PC-9 (cell line): ENCODE measurements at regions not wholly inside any gene's neighbourhood (a gene's known extent, or its start where the extent isn't known, plus 50 kb on each side); places are given as distances from the start of the nearest gene placed in this dataset.

ENCODE experiments used
- BruUV-seq: library from RNA; stranded (reverse); fragments of 400-500 nt; replicated peaks from 2 replicates; lab custom pipeline; 2021; lab: Mats Ljungman, UMichigan
- CTCF ChIA-PET: fragments of 300-600 bp; sonication (Branson Sonifier 250); formaldehyde crosslinking; loops from one replicate; lab custom pipeline; 2022; ENCODE audit warnings: antibody characterized with exemption; lab: Charles Lee
- POLR2A ChIA-PET: fragments of 300-600 bp; sonication (Branson Sonifier 250); formaldehyde crosslinking; loops from one replicate; lab custom pipeline; 2022; ENCODE audit warnings: antibody characterized with exemption; ENCODE audit not compliant: unreplicated experiment; lab: Charles Lee
- DNase-seq, 2 experiments: peaks; one replicate each; pipeline versions ENCODE4 v3.0.0 to v3.0.0-alpha.2; 2015 to 2022; ENCODE audit warnings: mixed read lengths in 1 of 2
- H2AFZ ChIP-seq: fragments of 200-600 bp; sonication (generic); 2 replicates; pipeline ENCODE4 v1.8.1; 2017; ENCODE audit warnings: antibody characterized with exemption
- H3F3A ChIP-seq: fragments of 200-600 bp; sonication (generic); 2 replicates; pipeline ENCODE4 v1.8.1; 2017; ENCODE audit warnings: antibody characterized with exemption, mild to moderate bottlenecking, low read depth; ENCODE audit not compliant: insufficient read depth
- H3K27ac ChIP-seq: fragments of 200-600 bp; sonication (generic); 2 replicates; pipeline ENCODE4 v1.6.1; 2016; ENCODE audit warnings: mixed run types
- H3K27me3 ChIP-seq: fragments of 200-600 bp; sonication (generic); 2 replicates; pipeline ENCODE4 v1.6.1; 2016; ENCODE audit warnings: low read depth, mixed run types; ENCODE audit not compliant: insufficient read depth
- H3K36me3 ChIP-seq: fragments of 200-600 bp; sonication (generic); 2 replicates; pipeline ENCODE4 v1.6.1; 2016; ENCODE audit warnings: low read depth, mixed run types
- H3K4me1 ChIP-seq: fragments of 200-600 bp; sonication (generic); replicated peaks from 2 replicates; pipeline ENCODE4 v1.6.1; 2016; ENCODE audit warnings: mixed run types; ENCODE audit not compliant: insufficient read depth
- H3K4me2 ChIP-seq: fragments of 200-600 bp; sonication (generic); 2 replicates; pipeline ENCODE4 v1.6.1; 2017; ENCODE audit warnings: mixed run types
- H3K4me3 ChIP-seq: fragments of 200-600 bp; sonication (generic); 2 replicates; pipeline ENCODE4 v1.6.1; 2016; ENCODE audit warnings: mixed run types
- H3K79me2 ChIP-seq: fragments of 200-600 bp; sonication (generic); 2 replicates; pipeline ENCODE4 v1.6.1; 2017; ENCODE audit warnings: low read depth, mixed run types
- H3K9me2 ChIP-seq: fragments of 200-600 bp; sonication (generic); 2 replicates; pipeline ENCODE4 v1.8.1; 2017; ENCODE audit warnings: mild to moderate bottlenecking; ENCODE audit not compliant: insufficient read depth
- H3K9me3 ChIP-seq: fragments of 200-600 bp; sonication (generic); 2 replicates; pipeline ENCODE4 v1.8.1; 2016; ENCODE audit warnings: low read depth; ENCODE audit not compliant: insufficient read depth
- H4K20me1 ChIP-seq: fragments of 200-600 bp; sonication (generic); 2 replicates; pipeline ENCODE4 v1.8.1; 2017; ENCODE audit not compliant: insufficient read depth
- EZH2 ChIP-seq: fragments of 200-600 bp; sonication (generic); IDR thresholded peaks from 2 replicates; pipeline ENCODE4 v1.8.0; 2017; ENCODE audit warnings: antibody characterized with exemption, low read depth
- intact Hi-C: fragments of 100-400 bp; cut with micrococcal nuclease; formaldehyde crosslinking; loops from one replicate; pipeline ENCODE4 v1.10.0; 2022; ENCODE audit not compliant: unreplicated experiment
- TF ChIP-seq, protein P1 (sequence below): fragments of 200-600 bp; sonication (generic); conservative IDR thresholded peaks from 2 replicates; pipeline ENCODE4 v1.6.1; 2017; ENCODE audit warnings: mixed run types, antibody characterized with exemption, mild to moderate bottlenecking, moderate library complexity

DNA sequence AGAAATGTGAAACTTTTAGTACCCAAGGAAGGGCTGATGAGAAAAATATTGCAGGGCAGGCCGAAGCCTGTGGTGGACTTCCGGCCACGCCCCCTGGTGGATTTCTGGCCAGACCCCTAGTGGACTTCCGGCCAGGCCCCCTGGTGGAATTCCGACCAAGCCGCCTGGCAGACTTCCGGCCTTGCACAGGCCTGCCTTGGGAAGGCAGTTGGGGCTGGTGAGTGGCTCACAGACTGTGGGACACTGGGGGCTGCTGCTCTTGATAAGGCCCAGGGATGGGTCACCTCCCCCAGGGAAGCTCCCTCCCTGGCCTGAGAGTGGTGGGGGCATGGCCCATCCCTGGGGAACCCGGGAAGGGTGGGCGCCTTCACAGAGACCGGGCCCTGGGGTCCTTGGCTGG is 116.4 kb upstream of the MKI67 start:
- DNase-seq, result no peak
- Histone ChIP-seq H3K36me3 (no peaks in the 10 kb centered on the region), H3K79me2 (no peaks in the 10 kb centered on the region), H3F3A (no peaks in the 10 kb centered on the region), H2AFZ (no peak overlapping the region), H3K9me3 (no peaks in the 10 kb centered on the region), H3K9me2 (no peaks in the 10 kb centered on the region), H3K4me2 (no peak overlapping the region), H3K27me3 (peaks cover 13% of the 10 kb centered on the region; the same call in 1 of the 2 replicates), H3K4me1 (no peaks in the 10 kb centered on the region), H4K20me1 (no peaks in the 10 kb centered on the region), H3K27ac (no peak overlapping the region), H3K4me3 (no peak overlapping the region)
- no TSS peak for BruUV-seq
- TF ChIP-seq EZH2, result no peak
- TF ChIP-seq, protein P1, sequence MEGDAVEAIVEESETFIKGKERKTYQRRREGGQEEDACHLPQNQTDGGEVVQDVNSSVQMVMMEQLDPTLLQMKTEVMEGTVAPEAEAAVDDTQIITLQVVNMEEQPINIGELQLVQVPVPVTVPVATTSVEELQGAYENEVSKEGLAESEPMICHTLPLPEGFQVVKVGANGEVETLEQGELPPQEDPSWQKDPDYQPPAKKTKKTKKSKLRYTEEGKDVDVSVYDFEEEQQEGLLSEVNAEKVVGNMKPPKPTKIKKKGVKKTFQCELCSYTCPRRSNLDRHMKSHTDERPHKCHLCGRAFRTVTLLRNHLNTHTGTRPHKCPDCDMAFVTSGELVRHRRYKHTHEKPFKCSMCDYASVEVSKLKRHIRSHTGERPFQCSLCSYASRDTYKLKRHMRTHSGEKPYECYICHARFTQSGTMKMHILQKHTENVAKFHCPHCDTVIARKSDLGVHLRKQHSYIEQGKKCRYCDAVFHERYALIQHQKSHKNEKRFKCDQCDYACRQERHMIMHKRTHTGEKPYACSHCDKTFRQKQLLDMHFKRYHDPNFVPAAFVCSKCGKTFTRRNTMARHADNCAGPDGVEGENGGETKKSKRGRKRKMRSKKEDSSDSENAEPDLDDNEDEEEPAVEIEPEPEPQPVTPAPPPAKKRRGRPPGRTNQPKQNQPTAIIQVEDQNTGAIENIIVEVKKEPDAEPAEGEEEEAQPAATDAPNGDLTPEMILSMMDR, result no peak
- ChIA-PET POLR2A (no interaction called here), CTCF (no interaction called here)
- intact Hi-C loops, result no loop called here

DNA sequence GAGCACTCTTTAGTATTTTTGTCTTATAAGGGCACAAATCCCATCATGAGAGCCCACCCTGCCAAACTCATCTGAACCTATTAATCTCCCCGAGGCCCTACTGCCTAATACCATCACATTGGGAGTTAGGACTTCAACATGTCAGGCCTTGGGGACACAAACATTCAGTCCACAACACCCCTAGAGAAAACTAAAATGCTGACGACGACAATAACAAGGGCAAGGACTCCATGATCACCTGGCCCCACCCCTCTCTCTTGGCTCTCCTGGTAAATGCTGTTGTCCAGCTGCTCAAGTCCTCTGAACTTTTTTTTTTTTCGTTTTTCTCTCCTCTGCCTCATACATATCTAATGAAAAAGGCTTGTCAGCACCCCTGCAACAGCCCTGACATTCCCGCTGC is 118.8 kb upstream of the MKI67 start:
- Histone ChIP-seq H4K20me1 (no peaks in the 10 kb centered on the region), H3K27me3 (peaks cover 13% of the 10 kb centered on the region; the same call in 1 of the 2 replicates), H2AFZ (no peak overlapping the region), H3K9me3 (no peaks in the 10 kb centered on the region), H3K4me1 (no peaks in the 10 kb centered on the region), H3K4me3 (no peak overlapping the region), H3K36me3 (no peaks in the 10 kb centered on the region), H3K79me2 (no peaks in the 10 kb centered on the region), H3K27ac (no peak overlapping the region), H3F3A (no peaks in the 10 kb centered on the region), H3K4me2 (no peak overlapping the region), H3K9me2 (no peaks in the 10 kb centered on the region)
- ChIA-PET POLR2A (no interaction called here), CTCF (no interaction called here)
- intact Hi-C loops, result no loop called here
- DNase-seq, result no peak
- no TSS peak for BruUV-seq
- TF ChIP-seq EZH2, result no peak
- TF ChIP-seq, protein P1, result no peak

DNA sequence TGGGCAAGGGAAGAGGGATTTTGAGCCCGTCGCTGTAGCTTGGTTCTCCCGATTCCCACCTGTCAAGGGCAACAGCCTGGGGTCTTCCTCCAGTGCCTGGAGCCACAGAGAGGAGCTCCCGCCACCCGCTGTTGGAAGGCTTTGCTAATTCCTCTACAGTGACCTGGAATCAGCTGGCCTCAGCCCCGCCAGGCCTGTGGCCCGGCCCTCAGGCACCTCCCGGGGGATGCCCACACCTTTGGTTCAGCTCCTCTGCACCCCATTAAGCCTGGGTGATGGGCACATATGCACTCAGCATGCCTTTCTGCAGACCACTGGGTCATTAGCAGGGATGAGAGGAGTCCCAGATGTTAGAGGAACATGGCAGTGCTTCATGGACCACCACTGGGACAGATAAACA is 121.4 kb upstream of the MKI67 start:
- DNase-seq, result no peak
- Histone ChIP-seq H3K27ac (no peak overlapping the region), H3F3A (no peaks in the 10 kb centered on the region), H4K20me1 (no peaks in the 10 kb centered on the region), H3K9me3 (no peaks in the 10 kb centered on the region), H3K9me2 (no peaks in the 10 kb centered on the region), H2AFZ (no peak overlapping the region), H3K79me2 (no peaks in the 10 kb centered on the region), H3K36me3 (no peaks in the 10 kb centered on the region), H3K27me3 (peaks cover 20% of the 10 kb centered on the region; the same call in 1 of the 2 replicates), H3K4me3 (no peak overlapping the region), H3K4me1 (no peaks in the 10 kb centered on the region), H3K4me2 (no peak overlapping the region)
- intact Hi-C loops, result no loop called here
- TF ChIP-seq EZH2, result no peak
- TF ChIP-seq, protein P1, result no peak
- ChIA-PET CTCF (no interaction called here), POLR2A (no interaction called here)
- BruUV-seq, result no TSS peak
